ENCODE measurements at regions not wholly inside any gene's neighbourhood (a gene's known extent, or its start where the extent isn't known, plus 50 kb on each side); places are given as distances from the start of the nearest gene placed in this dataset.

GRCh38 chr11:21635394-21636145 is 557.3 kb upstream of the ANO5 start:
- no peaks in the 10 kb centered on the region for H3K27me3 ChIP-seq
- DNase-seq (ENCODE audit: low spot score) = no peak
- no peaks in the 10 kb centered on the region for H3K36me3 ChIP-seq
- TF ChIP-seq CTCF (IDR thresholded peaks at IDR 0.05) = no peak
- no peak overlapping the region for H3K4me3 ChIP-seq
- no peaks in the 10 kb centered on the region for H3K9me3 ChIP-seq
- no peak overlapping the region for H3K27ac ChIP-seq
- no peaks in the 10 kb centered on the region for H3K4me1 ChIP-seq

GRCh38 chr11:21636561-21636960 is 556.3 kb upstream of the ANO5 start:
- H3K9me3 ChIP-seq = no peaks in the 10 kb centered on the region
- no peak overlapping the region for H3K4me3 ChIP-seq
- DNase-seq (ENCODE audit: low spot score) = no peak
- H3K36me3 ChIP-seq = no peaks in the 10 kb centered on the region
- H3K27me3 ChIP-seq = no peaks in the 10 kb centered on the region
- no peaks in the 10 kb centered on the region for H3K4me1 ChIP-seq
- H3K27ac ChIP-seq = no peak overlapping the region
- TF ChIP-seq CTCF (IDR thresholded peaks at IDR 0.05) = no peak

DNA sequence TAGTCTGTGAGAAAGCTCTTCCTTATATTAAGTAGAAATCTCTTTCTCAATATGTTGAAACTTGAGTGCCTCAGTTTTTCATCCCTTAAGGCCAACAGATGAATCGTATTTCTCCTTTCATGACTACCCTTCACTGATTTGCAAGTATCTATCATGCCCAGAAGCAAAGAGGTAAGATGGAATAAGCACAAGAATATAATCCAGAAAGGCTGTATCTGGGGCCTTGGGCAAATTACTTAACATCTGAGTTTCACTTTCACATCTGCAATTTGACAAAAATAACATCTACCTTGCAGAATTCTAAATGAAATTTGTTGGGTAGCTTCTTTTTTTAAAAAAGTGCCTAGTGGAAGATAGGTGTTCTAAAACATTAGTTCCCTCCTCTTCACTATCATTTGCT is 552.4 kb upstream of the ANO5 start:
- DNase-seq (ENCODE audit: low spot score) = no peak
- Histone ChIP-seq H3K27ac (no peak overlapping the region), H3K36me3 (no peaks in the 10 kb centered on the region), H3K27me3 (no peaks in the 10 kb centered on the region), H3K4me3 (no peak overlapping the region), H3K4me1 (no peaks in the 10 kb centered on the region), H3K9me3 (no peaks in the 10 kb centered on the region)
- no peak for TF ChIP-seq CTCF (IDR thresholded peaks at IDR 0.05)

GRCh38 chr11:21641869-21642268 is 551.0 kb upstream of the ANO5 start:
- DNase-seq (ENCODE audit: low spot score) = no peak
- Histone ChIP-seq H3K36me3 (no peaks in the 10 kb centered on the region), H3K27ac (no peak overlapping the region), H3K27me3 (no peaks in the 10 kb centered on the region), H3K9me3 (no peaks in the 10 kb centered on the region), H3K4me1 (no peaks in the 10 kb centered on the region), H3K4me3 (no peak overlapping the region)
- no peak for TF ChIP-seq CTCF (IDR thresholded peaks at IDR 0.05)

GRCh38 chr11:21646351-21646750 is 546.5 kb upstream of the ANO5 start:
- Histone ChIP-seq H3K27ac (no peak overlapping the region), H3K4me3 (no peak overlapping the region), H3K4me1 (no peaks in the 10 kb centered on the region), H3K27me3 (no peaks in the 10 kb centered on the region), H3K36me3 (no peaks in the 10 kb centered on the region), H3K9me3 (no peaks in the 10 kb centered on the region)
- no peak for DNase-seq (ENCODE audit: low spot score)
- TF ChIP-seq CTCF (IDR thresholded peaks at IDR 0.05) = no peak

- Histone ChIP-seq H3K9me3 (no peaks in the 10 kb centered on the region), H3K36me3 (no peaks in the 10 kb centered on the region), H3K4me3 (no peak overlapping the region), H3K4me1 (no peaks in the 10 kb centered on the region), H3K27ac (no peak overlapping the region), H3K27me3 (no peaks in the 10 kb centered on the region)
- DNase-seq (ENCODE audit: low spot score) = no peak
- no peak for TF ChIP-seq CTCF (IDR thresholded peaks at IDR 0.05)
Observed at GRCh38 chr11:21650961-21651360, 541.9 kb upstream of the ANO5 start.
